GM03348 (cell line): ENCODE measurements at regions not wholly inside any gene's neighbourhood (a gene's known extent, or its start where the extent isn't known, plus 50 kb on each side); places are given as distances from the start of the nearest gene placed in this dataset.

ENCODE experiments used
- DNase-seq: peaks from one replicate; pipeline ENCODE4 v3.0.0; 2012; ENCODE audit warnings: low spot score

DNA sequence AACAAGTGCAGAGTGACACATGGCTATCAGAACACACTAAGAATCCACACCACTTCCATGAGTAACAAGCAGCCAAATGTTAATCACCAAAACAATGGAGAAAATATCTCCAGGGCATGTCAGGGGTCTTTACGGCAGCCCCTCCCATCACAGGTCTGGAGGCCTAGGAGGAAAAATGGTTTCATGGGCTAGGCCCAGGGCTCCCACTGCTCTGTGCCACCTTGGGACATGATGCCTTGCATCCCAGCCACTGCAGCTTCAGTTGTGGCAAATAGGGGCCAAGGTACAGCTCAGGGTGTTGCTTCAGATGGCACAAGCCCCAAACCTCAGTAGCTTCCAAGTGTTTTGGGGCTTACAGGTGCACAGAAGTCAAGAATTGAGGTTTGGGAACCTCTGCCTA, 66.6 kb downstream of the NEURL3 start:
- DNase-seq = no peak

DNA sequence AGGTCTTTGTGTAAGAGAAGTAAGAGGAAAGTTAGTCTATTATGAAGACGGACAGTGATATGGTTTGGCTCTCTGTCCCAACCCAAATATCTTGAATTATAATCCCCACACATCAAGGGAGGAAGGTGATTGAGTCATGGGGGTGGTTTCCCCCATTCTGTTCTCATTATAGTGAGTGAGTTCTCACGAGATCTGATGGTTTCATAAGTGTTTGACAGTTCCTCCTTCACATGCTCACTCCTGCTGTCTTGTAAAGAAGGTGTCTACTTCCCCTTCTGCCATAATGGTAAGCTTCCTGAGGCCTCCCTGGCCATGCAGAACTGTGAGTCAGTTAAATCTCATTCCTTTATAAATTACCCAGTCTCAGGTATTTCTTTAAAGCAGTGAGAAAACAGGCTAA, 67.6 kb downstream of the NEURL3 start:
- DNase-seq = no peak

DNA sequence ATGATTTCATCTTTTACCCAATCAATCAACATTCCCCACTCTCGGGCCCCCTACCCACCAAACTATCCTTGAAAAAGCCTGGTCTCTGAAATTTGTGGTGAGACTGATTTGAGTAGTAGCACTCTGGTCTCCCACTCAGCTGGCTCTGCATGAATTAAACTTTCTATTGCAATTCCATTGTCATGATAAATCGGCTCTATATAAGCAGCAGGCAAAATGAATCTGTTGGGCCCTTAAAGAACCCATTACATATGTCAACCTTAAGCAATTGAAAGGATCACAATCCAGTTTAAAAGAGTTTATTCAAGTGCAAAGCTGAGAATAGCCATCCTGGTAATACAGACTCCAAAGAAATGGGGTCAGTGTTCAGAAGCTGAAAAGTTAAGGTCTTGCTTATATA, 68.2 kb downstream of the NEURL3 start:
- no peak for DNase-seq

DNA sequence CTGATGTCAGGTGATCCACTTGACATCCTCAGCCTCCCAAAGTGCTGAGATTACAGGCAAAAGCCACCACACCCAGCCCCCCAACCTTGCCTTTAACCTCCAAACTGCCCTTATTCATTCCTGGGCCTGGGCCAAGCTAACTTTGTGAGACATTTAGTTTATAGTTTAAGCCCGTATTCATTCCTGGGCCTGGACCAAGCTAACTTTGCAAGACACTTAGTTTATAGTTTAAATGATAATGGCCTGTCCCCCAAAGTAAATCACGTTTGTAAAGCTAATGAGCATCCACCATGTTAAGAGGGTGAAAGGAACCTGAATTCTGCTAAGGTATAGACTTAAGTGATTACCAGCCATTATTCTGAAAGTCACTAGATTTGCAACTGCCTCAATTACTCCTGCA, 68.7 kb downstream of the NEURL3 start:
- no peak for DNase-seq

DNA sequence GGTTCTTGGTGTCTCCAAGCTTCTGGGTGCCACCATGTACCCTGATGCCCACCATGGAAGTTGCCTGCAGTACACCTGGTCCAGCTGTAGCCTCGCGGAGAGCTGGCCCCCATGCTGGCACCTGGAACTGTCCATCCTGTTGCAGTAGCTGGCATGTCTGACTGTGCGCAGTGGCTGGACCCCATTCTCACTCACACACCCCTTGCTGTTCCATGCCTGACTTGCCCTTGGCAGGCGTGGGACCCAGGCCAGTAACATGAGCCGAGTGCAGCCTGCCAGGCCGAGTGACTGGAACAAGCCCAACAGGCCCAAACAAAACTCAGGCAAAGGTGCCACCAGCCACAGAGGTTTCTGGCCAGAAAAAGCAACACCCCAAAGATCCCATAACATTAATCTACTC, 73.8 kb downstream of the NEURL3 start:
- DNase-seq = no peak

DNA sequence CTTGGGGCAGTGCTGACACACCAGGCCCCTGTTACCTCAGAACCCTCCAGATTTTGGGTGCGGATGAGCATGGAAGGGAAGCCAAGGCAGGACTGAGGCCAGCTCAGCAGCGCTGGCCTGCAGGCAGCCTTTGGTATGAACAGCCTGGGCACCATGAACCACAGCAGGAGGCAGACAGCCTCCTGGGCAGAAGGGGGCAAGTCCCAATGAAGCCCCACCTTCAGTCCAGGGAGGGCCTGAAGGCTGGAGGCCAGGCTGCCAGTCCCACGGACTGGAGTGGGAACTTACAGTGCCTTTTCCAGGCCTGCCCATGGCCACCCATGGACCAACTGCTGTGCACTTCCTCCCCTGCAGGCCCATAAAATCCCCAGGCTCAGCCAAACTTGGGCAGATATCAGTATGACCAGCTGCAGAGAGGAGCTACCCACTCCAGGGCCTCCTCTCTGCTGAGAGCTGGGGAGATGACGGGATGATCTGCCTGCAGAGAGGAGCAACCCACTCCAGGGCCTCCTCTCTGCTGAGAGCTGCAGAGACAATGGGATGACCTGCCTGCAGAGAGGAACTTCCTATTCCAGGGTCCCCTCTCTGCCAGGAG, 74.7 kb downstream of the NEURL3 start:
- no peak for DNase-seq

DNA sequence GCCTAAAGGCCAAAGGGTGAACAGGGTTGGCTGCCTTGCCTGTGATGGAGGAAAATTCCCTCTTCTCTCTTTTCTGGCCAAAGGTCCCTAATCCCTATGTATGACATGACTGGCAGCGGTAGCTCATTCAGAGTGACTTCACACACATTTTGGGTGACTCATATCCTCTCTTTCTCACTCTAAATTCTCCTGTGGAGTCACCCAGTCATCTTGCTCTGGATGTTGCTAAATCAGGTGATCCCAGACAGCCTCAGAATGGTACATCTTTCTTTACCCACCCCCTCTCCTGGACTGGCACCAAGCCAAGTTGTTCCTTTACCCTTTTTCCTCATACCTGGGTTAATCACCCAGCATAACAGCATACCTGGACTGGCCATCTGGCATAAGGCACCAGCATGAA, 77.2 kb downstream of the NEURL3 start:
- DNase-seq = peak; percentile 41

DNA sequence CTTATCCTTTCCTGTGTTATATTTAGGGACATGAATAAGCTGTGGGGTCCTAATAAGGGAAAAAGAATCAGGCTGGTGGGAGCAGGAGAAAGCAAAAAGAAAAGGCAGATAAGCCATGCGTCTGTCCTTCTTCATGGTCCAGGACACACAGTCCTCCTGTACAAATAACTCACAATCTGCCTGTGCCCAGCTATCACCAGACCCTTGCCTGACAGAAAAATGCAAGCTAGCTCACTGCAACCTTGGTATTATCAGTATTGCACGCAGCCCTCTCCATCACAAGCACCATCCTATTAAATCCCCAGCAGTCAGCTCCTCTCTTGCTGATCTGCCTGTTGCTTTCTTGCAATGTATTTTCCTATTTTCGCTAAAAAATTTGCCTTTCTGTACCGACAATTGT, 78.0 kb downstream of the NEURL3 start:
- DNase-seq = no peak

DNA sequence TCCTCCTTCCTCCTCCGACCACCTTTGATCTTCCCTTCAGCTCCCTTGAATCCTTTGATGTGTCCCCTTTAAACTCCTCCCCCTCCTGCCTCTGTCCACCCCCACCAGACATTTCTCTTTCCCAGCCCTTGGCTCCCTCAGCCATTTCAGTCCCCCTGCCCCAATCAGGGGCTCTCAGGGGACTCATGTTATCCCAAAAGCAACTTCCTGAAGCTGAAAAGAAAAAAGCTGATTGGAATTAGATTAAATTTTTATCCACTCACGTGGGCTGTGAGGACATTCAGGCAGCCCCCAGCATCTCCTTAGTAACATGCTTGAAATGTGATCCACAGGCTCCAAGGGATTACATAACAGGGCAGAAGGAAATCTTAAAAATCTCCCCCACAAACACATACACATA, 81.3 kb downstream of the NEURL3 start:
- peak; percentile 35 for DNase-seq
